ENCODE measurements at regions not wholly inside any gene's neighbourhood (a gene's known extent, or its start where the extent isn't known, plus 50 kb on each side); places are given as distances from the start of the nearest gene placed in this dataset.
"Not testable (repeated sequence)": the region's sequence is repeated elsewhere in the genome, so short reads cannot be mapped to it uniquely, and the experiment has no call there.

- no peak for DNase-seq (ENCODE audit: extremely low read depth, low read depth)
Measured at GRCh38 chr1:217921126-217921904, 290.2 kb downstream of the SPATA17 start.

GRCh38 chr1:217924924-217925323, 293.8 kb downstream of the SPATA17 start:
- no peak for DNase-seq (ENCODE audit: extremely low read depth, low read depth)

DNA sequence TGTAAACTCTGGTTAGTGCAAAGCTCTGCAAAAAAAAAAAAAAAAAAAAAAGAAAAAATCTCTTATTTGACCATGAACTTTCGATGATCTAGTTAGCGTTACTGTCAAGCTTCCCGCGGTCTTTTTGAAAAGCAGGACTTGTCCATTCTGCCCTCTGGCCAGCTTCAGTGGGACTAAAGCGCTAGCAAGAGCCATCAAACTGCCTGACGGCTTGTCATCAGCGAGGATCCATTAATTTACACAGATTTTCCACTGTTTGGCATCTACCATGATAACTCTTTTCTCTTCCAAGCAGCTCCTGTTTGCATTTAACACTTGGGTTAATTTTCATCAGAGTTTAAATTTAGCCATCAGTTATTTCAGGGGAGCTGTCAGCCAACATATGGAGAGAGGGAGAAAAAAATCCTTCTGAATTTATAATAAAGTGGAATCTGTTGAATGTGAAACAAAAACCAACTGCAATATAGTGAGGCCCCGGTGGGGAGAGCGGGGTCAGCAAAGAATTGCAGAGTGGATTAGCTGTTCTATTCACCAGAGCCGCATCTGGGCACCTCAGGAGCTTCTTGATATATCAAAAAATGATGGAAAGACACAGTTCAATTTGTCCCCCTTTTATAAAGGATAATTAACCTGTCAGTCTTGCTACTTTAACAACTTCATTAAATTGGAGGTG, 298.2 kb downstream of the SPATA17 start:
- DNase-seq (ENCODE audit: extremely low read depth, low read depth) = no peak

- DNase-seq (ENCODE audit: extremely low read depth, low read depth) = no peak
Measured at GRCh38 chr1:217943361-217943760, 312.2 kb downstream of the SPATA17 start.

DNA sequence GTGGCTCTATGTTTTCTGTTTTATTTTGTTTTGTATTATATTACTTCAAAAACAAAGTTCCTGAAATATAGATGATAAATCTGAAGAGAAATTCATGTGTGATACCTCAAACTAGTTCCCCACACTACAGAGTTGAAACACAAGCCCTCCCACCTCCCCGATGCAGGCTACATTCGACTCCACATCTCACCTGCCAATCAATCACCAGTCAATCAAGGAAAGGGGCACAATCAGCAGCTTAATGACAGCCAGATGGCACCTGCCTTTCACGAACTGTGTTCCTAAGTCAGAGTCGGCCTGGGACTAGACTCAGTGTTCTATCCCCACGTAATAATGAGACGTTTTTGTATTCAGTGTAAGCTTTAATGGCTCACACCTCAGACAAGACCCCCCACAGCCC, 313.4 kb downstream of the SPATA17 start:
- DNase-seq (ENCODE audit: extremely low read depth, low read depth) = no peak

- no peak for DNase-seq (ENCODE audit: extremely low read depth, low read depth)
Measured at GRCh38 chr1:217946511-217946910, 315.4 kb downstream of the SPATA17 start.

DNA sequence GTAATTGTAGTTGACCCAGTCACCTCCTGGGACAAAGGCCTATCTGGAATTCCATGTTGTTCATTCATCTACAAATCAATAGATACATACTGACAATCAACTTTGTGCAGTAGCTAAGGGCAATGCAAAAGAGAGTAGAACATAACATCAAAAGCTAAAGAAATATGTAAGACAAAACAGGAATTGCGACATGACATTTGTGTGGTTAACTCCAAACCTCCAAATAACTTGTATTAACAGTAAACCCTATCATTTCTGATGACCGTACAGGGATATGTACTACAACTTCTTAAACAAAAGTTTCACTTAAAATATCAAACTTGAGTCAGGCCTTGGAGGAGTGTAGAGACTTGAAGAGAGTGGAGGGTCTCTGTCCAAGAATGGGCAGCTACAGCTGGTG, 317.6 kb downstream of the SPATA17 start:
- DNase-seq (ENCODE audit: extremely low read depth, low read depth) = no peak

GRCh38 chr1:217953330-217953729, 322.2 kb downstream of the SPATA17 start:
- no peak for DNase-seq (ENCODE audit: extremely low read depth, low read depth)

DNA sequence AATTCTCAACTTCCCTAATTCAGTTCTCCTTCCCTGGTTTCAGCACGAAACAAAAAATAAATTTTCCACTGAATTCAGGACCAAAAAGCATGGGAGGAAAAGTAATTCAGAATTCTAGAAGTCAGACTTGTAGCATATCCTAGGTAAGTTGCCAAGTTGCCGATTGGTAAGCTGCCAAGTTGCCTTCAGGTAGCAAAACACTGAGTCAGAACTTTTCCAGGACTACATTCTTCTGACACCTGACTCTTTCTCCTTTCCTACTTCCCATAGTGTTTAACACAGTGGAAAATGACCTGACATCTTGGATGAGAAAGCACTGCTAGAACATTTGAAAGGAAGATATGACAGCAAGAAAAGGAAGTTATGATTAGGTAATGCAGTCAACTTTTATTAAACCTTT, 322.8 kb downstream of the SPATA17 start:
- DNase-seq (ENCODE audit: extremely low read depth, low read depth) = no peak

- no peak for DNase-seq (ENCODE audit: extremely low read depth, low read depth)
Measured at GRCh38 chr1:217955723-217956122, 324.6 kb downstream of the SPATA17 start.

GRCh38 chr1:217965156-217965786, 319.8 kb upstream of the RRP15 start:
- no peak for DNase-seq (ENCODE audit: extremely low read depth, low read depth)

DNA sequence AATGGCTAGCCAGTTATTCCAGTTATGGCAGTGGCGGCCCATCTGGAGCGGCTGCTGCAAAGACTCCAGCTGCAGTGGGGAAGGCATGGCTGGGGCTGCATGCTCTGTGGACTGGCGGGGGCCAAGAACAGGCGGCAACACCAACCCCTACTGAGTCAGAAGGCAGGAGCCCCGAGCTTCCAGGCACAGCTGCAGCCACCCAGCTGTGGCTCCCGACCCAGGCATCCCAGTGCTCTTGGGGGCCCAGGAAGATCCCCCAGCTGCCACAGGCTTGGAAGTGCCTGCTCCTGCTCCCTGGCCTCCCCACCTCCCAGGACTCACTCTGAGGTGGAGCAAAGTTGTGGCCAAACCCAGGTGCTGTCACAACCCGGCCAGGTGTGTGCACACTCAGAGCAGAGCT, 317.0 kb upstream of the RRP15 start:
- no peak for DNase-seq (ENCODE audit: extremely low read depth, low read depth)

- no peak for DNase-seq (ENCODE audit: extremely low read depth, low read depth)
Measured at GRCh38 chr1:217969428-217969827, 315.7 kb upstream of the RRP15 start.

GRCh38 chr1:217977943-217978342, 307.1 kb upstream of the RRP15 start:
- DNase-seq (ENCODE audit: extremely low read depth, low read depth) = no peak

DNA sequence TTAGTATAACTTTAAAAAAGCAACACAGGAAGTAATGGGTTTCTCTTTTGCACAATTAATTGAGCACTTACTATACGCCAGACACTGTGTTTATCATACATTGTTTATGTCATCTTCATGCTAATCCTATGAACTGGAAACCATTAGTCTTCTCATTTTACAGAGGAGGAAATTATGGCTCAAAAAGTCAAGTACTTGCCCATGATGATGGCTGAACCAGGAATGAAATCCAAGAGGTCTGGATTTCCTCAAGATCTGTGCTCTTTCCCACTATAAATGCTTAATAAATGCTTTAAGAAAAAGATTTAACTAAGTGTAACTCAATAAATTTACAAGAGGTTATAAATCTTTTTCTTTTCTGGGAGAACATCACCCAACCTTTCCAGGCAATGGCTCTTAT, 303.7 kb upstream of the RRP15 start:
- no peak for DNase-seq (ENCODE audit: extremely low read depth, low read depth)

DNA sequence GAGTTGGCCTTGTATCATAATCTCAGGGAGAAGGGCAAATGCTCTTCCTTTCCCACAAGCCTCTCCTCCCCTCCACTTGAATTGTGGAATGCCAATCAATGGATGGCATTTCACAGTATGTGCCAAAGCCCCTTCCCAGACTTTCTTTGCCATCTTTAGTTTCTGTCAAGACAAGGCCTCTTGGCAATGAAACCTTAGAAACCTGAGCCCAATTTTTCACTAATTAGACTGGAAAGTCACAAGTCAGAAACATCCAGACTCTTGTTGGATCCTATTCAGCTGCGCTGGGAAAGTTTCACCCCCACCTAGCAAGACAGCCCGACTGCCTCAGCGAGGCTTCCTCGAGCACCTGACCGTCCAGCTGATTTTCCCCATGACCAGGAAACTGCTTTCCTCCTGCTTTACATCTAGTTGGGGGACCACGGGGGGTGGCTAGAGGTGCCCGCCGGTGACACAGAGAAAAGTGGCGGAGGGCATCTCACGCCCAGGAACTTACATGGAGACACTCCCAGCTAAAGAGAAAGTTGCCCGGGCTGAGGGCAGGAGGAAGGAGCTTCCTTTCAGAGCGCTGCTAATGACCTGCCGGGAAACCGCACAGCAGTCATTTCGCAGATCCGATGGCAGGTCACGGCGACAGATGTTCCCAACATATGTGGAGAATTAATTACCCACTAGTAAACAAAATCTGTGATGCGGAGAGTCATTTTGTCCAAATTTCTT, 302.6 kb upstream of the RRP15 start:
- no peak for DNase-seq (ENCODE audit: extremely low read depth, low read depth)

- no peak for DNase-seq (ENCODE audit: extremely low read depth, low read depth)
Measured at GRCh38 chr1:217983051-217983375, 302.1 kb upstream of the RRP15 start.

GRCh38 chr1:217985641-217986040, 299.5 kb upstream of the RRP15 start:
- DNase-seq (ENCODE audit: extremely low read depth, low read depth) = no peak

DNA sequence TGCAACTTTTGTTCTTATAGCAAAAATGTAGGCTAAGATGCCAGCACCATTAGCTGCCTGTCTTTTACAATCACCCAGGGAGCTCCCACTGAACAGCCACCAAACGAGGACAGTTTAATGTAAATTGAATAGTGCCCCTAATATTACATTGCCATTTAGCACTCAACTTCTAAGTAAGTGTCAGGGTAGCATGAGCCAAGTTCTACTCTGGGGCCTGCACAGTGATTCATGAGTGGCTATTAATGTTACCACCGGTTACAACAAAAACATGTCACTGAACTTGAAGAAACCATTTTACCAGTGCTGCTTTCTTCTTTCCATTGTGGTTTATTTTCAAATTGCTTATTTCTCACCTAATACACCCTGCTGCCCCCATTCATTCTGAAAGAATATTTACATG, 295.6 kb upstream of the RRP15 start:
- no peak for DNase-seq (ENCODE audit: extremely low read depth, low read depth)

DNA sequence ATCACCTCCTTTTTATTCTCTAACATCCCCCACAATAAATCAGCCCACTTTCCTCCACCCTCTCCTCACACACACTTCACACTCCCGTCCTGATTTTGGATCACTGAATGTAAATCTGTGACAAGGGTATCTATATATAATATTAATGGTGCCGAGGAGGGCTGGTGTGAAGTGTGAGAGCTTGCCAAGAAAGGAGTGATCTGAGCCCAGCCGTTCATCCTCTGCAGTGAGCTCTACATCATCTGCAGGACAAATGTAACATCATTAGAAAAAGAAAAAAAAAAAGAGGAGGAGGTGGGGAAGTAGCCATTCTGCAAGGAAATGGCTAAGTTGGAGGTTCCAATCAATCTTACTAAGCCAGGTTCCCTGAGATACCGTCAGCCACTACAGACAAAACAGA, 291.7 kb upstream of the RRP15 start:
- DNase-seq (ENCODE audit: extremely low read depth, low read depth) = no peak

DNA sequence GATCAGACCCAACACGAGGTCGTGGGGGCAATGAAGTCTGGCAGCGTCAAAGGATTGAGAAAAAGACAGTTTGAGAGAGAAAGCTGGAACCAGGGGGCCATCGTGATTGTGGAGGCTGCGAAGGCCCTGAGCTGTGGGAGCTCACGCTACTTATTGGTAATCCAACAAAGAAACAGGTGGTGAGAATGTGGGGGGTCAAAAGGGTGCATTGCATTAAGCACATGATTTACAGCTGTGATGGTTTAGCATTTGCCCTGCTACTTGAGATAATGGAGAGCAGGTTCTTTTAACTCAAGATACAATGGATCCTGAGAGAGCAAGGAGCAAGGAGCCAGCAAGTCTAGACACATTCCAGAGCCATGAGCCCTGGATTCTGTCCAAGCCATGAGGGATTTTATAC, 276.8 kb upstream of the RRP15 start:
- DNase-seq (ENCODE audit: extremely low read depth, low read depth) = not testable (repeated sequence)

All from NCI-H460 (cell line).